HEK293T (cell line): ENCODE measurements at regions not wholly inside any gene's neighbourhood (a gene's known extent, or its start where the extent isn't known, plus 50 kb on each side); places are given as distances from the start of the nearest gene placed in this dataset.

Experiments used
- CTCF ChIA-PET: fragments of 350-600 bp; formaldehyde crosslinking; extraction: SDS; loops from one replicate; lab custom pipeline; 2021; ENCODE audit warnings: antibody characterized with exemption, inconsistent platforms; lab: Yijun Ruan, JAX
- POLR2A ChIA-PET: fragments of 350-600 bp; formaldehyde crosslinking; extraction: SDS; loops from one replicate; lab custom pipeline; 2020; ENCODE audit warnings: antibody characterized with exemption, inconsistent platforms; lab: Yijun Ruan, JAX
- DNase-seq: peaks from one replicate; pipeline ENCODE4 v3.0.0; 2012; ENCODE audit warnings: mixed read lengths; ENCODE audit errors: extremely low spot score
- ARNT ChIP-seq: fragments of 450-650 bp; IDR thresholded peaks from 2 replicates; pipeline ENCODE4 v1.6.1; 2017; ENCODE audit warnings: mild to moderate bottlenecking
- BHLHE40 ChIP-seq: fragments of 450-650 bp; IDR thresholded peaks from 2 replicates; pipeline ENCODE4 v1.6.1; 2016; ENCODE audit warnings: mild to moderate bottlenecking, moderate library complexity, borderline replicate concordance
- CTBP1 ChIP-seq: fragments of 450-650 bp; IDR thresholded peaks from 2 replicates; pipeline ENCODE4 v1.6.1; 2016; ENCODE audit warnings: borderline replicate concordance
- ELF4 ChIP-seq: fragments of 450-650 bp; IDR thresholded peaks from 2 replicates; pipeline ENCODE4 v1.6.1; 2017; ENCODE audit warnings: antibody characterized with exemption
- FOXA1 ChIP-seq: fragments of 450-650 bp; IDR thresholded peaks from 2 replicates; pipeline ENCODE4 v1.6.1; 2016; ENCODE audit warnings: mild to moderate bottlenecking
- FOXK2 ChIP-seq: fragments of 450-650 bp; IDR thresholded peaks from 2 replicates; pipeline ENCODE4 v1.6.1; 2016; ENCODE audit warnings: mild to moderate bottlenecking
- FOXM1 ChIP-seq: fragments of 450-650 bp; IDR thresholded peaks from 2 replicates; pipeline ENCODE4 v1.6.1; 2017; ENCODE audit warnings: mild to moderate bottlenecking, borderline replicate concordance
- HDGF ChIP-seq: fragments of 450-650 bp; IDR thresholded peaks from 2 replicates; pipeline ENCODE4 v1.6.1; 2017; ENCODE audit warnings: antibody characterized with exemption, borderline replicate concordance
- L3MBTL2 ChIP-seq: fragments of 450-650 bp; conservative IDR thresholded peaks from 2 replicates; pipeline ENCODE4 v1.6.1; 2016; ENCODE audit warnings: mild to moderate bottlenecking
- LEF1 ChIP-seq: fragments of 450-650 bp; IDR thresholded peaks from 2 replicates; pipeline ENCODE4 v1.6.1; 2017; ENCODE audit warnings: mild to moderate bottlenecking, borderline replicate concordance
- NFRKB ChIP-seq: fragments of 450-650 bp; IDR thresholded peaks from 2 replicates; pipeline ENCODE4 v1.6.1; 2016; ENCODE audit warnings: mild to moderate bottlenecking, moderate library complexity
- PKNOX1 ChIP-seq: fragments of 450-650 bp; IDR thresholded peaks from 2 replicates; pipeline ENCODE4 v1.6.1; 2016
- SP1 ChIP-seq: fragments of 450-650 bp; IDR thresholded peaks from 2 replicates; pipeline ENCODE4 v1.6.1; 2017
- SUZ12 ChIP-seq: fragments of 450-650 bp; IDR thresholded peaks from 2 replicates; pipeline ENCODE4 v1.6.1; 2016; ENCODE audit warnings: mild to moderate bottlenecking
- TARDBP ChIP-seq: fragments of 450-650 bp; IDR thresholded peaks from 2 replicates; pipeline ENCODE4 v1.6.1; 2016
- ZNF384 ChIP-seq: fragments of 450-650 bp; IDR thresholded peaks from 2 replicates; pipeline ENCODE4 v1.6.1; 2016

- CTCF ChIA-PET = no interaction called here
- no peak for DNase-seq
- POLR2A ChIA-PET = no interaction called here
- TF ChIP-seq PKNOX1 = no peak
- no peak for TF ChIP-seq BHLHE40
- no peak for TF ChIP-seq HDGF
- no peak for TF ChIP-seq SP1
- no peak for TF ChIP-seq NFRKB
- TF ChIP-seq TARDBP = no peak
- TF ChIP-seq LEF1 = no peak
Observed at GRCh38 chr6:9085054-9085708, 649.8 kb upstream of the SLC35B3 start.

GRCh38 chr6:9083108-9083507 is 647.8 kb upstream of the SLC35B3 start:
- CTCF ChIA-PET = no interaction called here
- POLR2A ChIA-PET = no interaction called here
- TF ChIP-seq PKNOX1 = peak; percentile 46; the same call in 1 of the 2 replicates
- TF ChIP-seq FOXK2 = no peak
- no peak for DNase-seq

GRCh38 chr6:9066726-9067125 is 631.4 kb upstream of the SLC35B3 start:
- CTCF ChIA-PET = interaction anchor here (0.7 kb wide), 1 partner anchor 13 kb away, joined by 3 read pairs; no protein-coding TSS in a partner anchor
- DNase-seq = no peak
- TF ChIP-seq SP1 (no peak), ZNF384 (no peak), CTBP1 (no peak), ELF4 (no peak), ARNT (no peak), HDGF (no peak), FOXA1 (no peak), NFRKB (no peak), SUZ12 (no peak), BHLHE40 (no peak), TARDBP (no peak), LEF1 (no peak), FOXK2 (no peak), L3MBTL2 (no peak), FOXM1 (no peak), PKNOX1 (no peak)
- POLR2A ChIA-PET = no interaction called here

GRCh38 chr6:9064156-9064555 is 628.8 kb upstream of the SLC35B3 start:
- CTCF ChIA-PET = interaction anchor here (0.6 kb wide), 1 partner anchor 545 kb away, joined by 3 read pairs; no protein-coding TSS in a partner anchor

DNA sequence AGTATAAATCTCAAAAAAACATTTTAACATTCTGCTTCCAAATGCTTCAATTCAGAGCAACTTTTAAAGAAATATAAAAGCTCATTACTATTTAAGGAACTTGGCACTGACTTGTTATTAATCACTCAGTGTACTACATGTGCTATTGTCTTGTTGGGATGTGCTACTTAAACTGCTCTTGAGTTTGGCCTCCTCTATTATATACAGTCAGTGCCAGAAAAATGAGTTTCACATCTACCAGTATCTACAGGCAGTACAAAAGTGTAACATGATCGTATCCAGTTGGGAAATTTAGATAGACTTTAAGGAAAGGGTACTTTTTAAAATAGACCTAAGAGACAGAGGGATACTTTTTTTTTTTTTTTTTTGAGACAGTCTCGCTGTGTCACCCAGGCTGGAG is 627.3 kb upstream of the SLC35B3 start:
- no peak for TF ChIP-seq SUZ12
- no peak for TF ChIP-seq ARNT
- no peak for TF ChIP-seq NFRKB
- TF ChIP-seq TARDBP = no peak
- TF ChIP-seq ZNF384 = no peak
- TF ChIP-seq BHLHE40 = no peak
- TF ChIP-seq L3MBTL2 = no peak
- TF ChIP-seq SP1 = no peak
- no peak for TF ChIP-seq CTBP1
- TF ChIP-seq FOXA1 = no peak
- no peak for TF ChIP-seq ELF4
- no peak for TF ChIP-seq FOXM1
- ChIA-PET POLR2A (no interaction called here), CTCF (interaction anchor here (0.8 kb wide), 1 partner anchor 726 kb away, joined by 3 read pairs; no protein-coding TSS in a partner anchor)
- no peak for DNase-seq

More at GRCh38 chr6:9064156-9064555, 628.8 kb upstream of the SLC35B3 start:
- no peak for DNase-seq
- POLR2A ChIA-PET = no interaction called here
- no peak for TF ChIP-seq BHLHE40
- TF ChIP-seq SP1 = no peak
- no peak for TF ChIP-seq TARDBP
- no peak for TF ChIP-seq HDGF

GRCh38 chr6:9057937-9058336 is 622.6 kb upstream of the SLC35B3 start:
- TF ChIP-seq FOXK2 = no peak
- no peak for TF ChIP-seq PKNOX1
- no peak for TF ChIP-seq SUZ12
- TF ChIP-seq FOXM1 = no peak
- no peak for TF ChIP-seq BHLHE40
- TF ChIP-seq SP1 = no peak
- TF ChIP-seq ELF4 = no peak
- no peak for TF ChIP-seq FOXA1
- CTCF ChIA-PET = no interaction called here
- POLR2A ChIA-PET = no interaction called here
- no peak for DNase-seq

GRCh38 chr6:9056556-9056955 is 621.2 kb upstream of the SLC35B3 start:
- POLR2A ChIA-PET = no interaction called here
- TF ChIP-seq PKNOX1 = no peak
- no peak for TF ChIP-seq NFRKB
- TF ChIP-seq SUZ12 = no peak
- no peak for TF ChIP-seq FOXA1
- CTCF ChIA-PET = no interaction called here

More at GRCh38 chr6:9056556-9056955, 621.2 kb upstream of the SLC35B3 start:
- no peak for DNase-seq
